ENCODE measurements at regions not wholly inside any gene's neighbourhood (a gene's known extent, or its start where the extent isn't known, plus 50 kb on each side); places are given as distances from the start of the nearest gene placed in this dataset.

- Histone ChIP-seq H3K79me2 (ENCODE audit: control insufficient read depth, insufficient read depth, low read length) (no peaks in the 10 kb centered on the region), H4K20me1 (replicated peaks; ENCODE audit: control insufficient read depth, extremely low read depth, insufficient read depth, low read length) (no peaks in the 10 kb centered on the region), H3K27ac (ENCODE audit: insufficient read depth, low read depth, low read length) (no peak overlapping the region), H3K4me2 (ENCODE audit: insufficient read depth, low read length) (no peak overlapping the region), H3K4me3 (replicated peaks in 1 of 3; ENCODE audit: insufficient read depth in 1 of 3, low read depth in 1 of 3, low read length in 3 of 3) (no peak overlapping the region), H3K9ac (replicated peaks; ENCODE audit: extremely low read depth, insufficient read depth, low read length) (no peak overlapping the region), H2AFZ (ENCODE audit: low read depth, low read length) (no peak overlapping the region), H3K9me3 (replicated peaks; ENCODE audit: control insufficient read depth, insufficient read depth, low read length) (peaks cover 6% of the 10 kb centered on the region), H3K9me1 (replicated peaks; ENCODE audit: control insufficient read depth, extremely low read depth, insufficient read depth, low read length) (no peaks in the 10 kb centered on the region), H3K36me3 (ENCODE audit: control insufficient read depth in 2 of 2, extremely low read depth in 1 of 2, insufficient read depth in 2 of 2, low read length in 2 of 2) (no peaks in the 10 kb centered on the region), H3K4me1 (ENCODE audit: control insufficient read depth, extremely low read depth, insufficient read depth, low read length) (no peaks in the 10 kb centered on the region), H3K27me3 (ENCODE audit: control insufficient read depth in 2 of 2, insufficient read depth in 2 of 2, low read length in 2 of 2) (no peaks in the 10 kb centered on the region)
- FAIRE-seq (no peak), DNase-seq (ENCODE audit: low read depth, low spot score) (no peak)
- no peak for TF ChIP-seq MYC (IDR thresholded peaks at IDR 0.05; ENCODE audit: low read depth, low read length)
- no peak for TF ChIP-seq EZH2 (IDR thresholded peaks at IDR 0.05; ENCODE audit: borderline replicate concordance, low read depth, low read length, severe bottlenecking)
- TF ChIP-seq JUN (IDR thresholded peaks at IDR 0.05; ENCODE audit: borderline replicate concordance, insufficient read depth, insufficient read length, low read depth) = no peak
- TF ChIP-seq, protein P1, sequence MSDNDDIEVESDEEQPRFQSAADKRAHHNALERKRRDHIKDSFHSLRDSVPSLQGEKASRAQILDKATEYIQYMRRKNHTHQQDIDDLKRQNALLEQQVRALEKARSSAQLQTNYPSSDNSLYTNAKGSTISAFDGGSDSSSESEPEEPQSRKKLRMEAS (IDR thresholded peaks at IDR 0.05; ENCODE audit: insufficient read depth, insufficient read length) = no peak
- TF ChIP-seq POLR2A (IDR thresholded peaks at IDR 0.05; ENCODE audit: low read depth, low read length) = no peak
- no peak for TF ChIP-seq FOS (IDR thresholded peaks at IDR 0.05; ENCODE audit: borderline replicate concordance, insufficient read depth, low read length)
- no peak for TF ChIP-seq GATA2 (IDR thresholded peaks at IDR 0.05; ENCODE audit: insufficient read depth, insufficient read length, low read depth, low read length)
- ChIA-PET CTCF (no interaction called here), POLR2A (no interaction called here)
- intact Hi-C loops (cut with micrococcal nuclease) = no loop called here
- dilution Hi-C loops (cut with MboI; ENCODE audit: extremely low pct_ligation_motif_present, low sequenced_read_pairs) = no loop called here
- BruUV-seq (replicated peaks) = no TSS peak
Measured at GRCh38 chr17:13118311-13118710, 100.5 kb upstream of the ELAC2 start.

DNA sequence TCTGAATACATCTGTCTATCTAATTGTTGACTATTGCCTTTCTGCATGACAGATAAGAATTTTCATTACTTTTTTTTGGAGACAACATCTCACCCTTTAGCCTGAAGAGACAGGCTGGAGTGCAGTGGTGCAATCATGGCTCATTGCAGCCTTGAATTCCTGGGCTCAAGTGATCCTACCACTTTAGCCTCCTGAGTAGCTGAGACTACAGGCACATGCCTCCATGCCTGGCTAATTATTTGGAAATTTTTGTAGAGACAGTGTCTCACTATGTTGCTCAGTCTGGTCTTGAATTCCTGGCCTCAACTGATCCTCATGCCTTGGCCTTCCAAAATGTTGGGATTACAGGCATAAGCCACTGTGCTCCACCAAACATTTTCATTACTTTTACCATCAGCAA lies 99.8 kb upstream of the ELAC2 start:
- H3K27ac ChIP-seq (ENCODE audit: insufficient read depth, low read depth, low read length) = no peak overlapping the region
- TF ChIP-seq GATA2 (IDR thresholded peaks at IDR 0.05; ENCODE audit: insufficient read depth, insufficient read length, low read depth, low read length) (no peak), POLR2AphosphoS5 (IDR thresholded peaks at IDR 0.05; ENCODE audit: insufficient read depth, low read depth, low read length) (no peak), POLR2A (IDR thresholded peaks at IDR 0.05; ENCODE audit: low read depth, low read length) (no peak), FOS (IDR thresholded peaks at IDR 0.05; ENCODE audit: borderline replicate concordance, insufficient read depth, low read length) (no peak), MYC (IDR thresholded peaks at IDR 0.05; ENCODE audit: low read depth, low read length) (no peak), JUN (IDR thresholded peaks at IDR 0.05; ENCODE audit: borderline replicate concordance, insufficient read depth, insufficient read length, low read depth) (no peak), EZH2 (IDR thresholded peaks at IDR 0.05; ENCODE audit: borderline replicate concordance, low read depth, low read length, severe bottlenecking) (no peak)
- TF ChIP-seq, protein P2, sequence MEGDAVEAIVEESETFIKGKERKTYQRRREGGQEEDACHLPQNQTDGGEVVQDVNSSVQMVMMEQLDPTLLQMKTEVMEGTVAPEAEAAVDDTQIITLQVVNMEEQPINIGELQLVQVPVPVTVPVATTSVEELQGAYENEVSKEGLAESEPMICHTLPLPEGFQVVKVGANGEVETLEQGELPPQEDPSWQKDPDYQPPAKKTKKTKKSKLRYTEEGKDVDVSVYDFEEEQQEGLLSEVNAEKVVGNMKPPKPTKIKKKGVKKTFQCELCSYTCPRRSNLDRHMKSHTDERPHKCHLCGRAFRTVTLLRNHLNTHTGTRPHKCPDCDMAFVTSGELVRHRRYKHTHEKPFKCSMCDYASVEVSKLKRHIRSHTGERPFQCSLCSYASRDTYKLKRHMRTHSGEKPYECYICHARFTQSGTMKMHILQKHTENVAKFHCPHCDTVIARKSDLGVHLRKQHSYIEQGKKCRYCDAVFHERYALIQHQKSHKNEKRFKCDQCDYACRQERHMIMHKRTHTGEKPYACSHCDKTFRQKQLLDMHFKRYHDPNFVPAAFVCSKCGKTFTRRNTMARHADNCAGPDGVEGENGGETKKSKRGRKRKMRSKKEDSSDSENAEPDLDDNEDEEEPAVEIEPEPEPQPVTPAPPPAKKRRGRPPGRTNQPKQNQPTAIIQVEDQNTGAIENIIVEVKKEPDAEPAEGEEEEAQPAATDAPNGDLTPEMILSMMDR (IDR thresholded peaks at IDR 0.05; ENCODE audit: extremely low read depth in 1 of 2, insufficient read depth in 1 of 2, low read depth in 1 of 2, low read length in 2 of 2) = no peak
- TF ChIP-seq, protein P1 (IDR thresholded peaks at IDR 0.05; ENCODE audit: insufficient read depth, insufficient read length) = no peak
- no peak overlapping the region for H3K4me3 ChIP-seq (replicated peaks in 1 of 3; ENCODE audit: insufficient read depth in 1 of 3, low read depth in 1 of 3, low read length in 3 of 3)
- peaks cover 6% of the 10 kb centered on the region for H3K9me3 ChIP-seq (replicated peaks; ENCODE audit: control insufficient read depth, insufficient read depth, low read length)
- intact Hi-C loops (cut with micrococcal nuclease) = no loop called here
- ChIA-PET CTCF (no interaction called here), POLR2A (no interaction called here)
- no peak overlapping the region for H3K9ac ChIP-seq (replicated peaks; ENCODE audit: extremely low read depth, insufficient read depth, low read length)
- no peaks in the 10 kb centered on the region for H3K9me1 ChIP-seq (replicated peaks; ENCODE audit: control insufficient read depth, extremely low read depth, insufficient read depth, low read length)
- DNase-seq (ENCODE audit: low read depth, low spot score) = no peak
- H3K4me2 ChIP-seq (ENCODE audit: insufficient read depth, low read length) = no peak overlapping the region
- H3K36me3 ChIP-seq (ENCODE audit: control insufficient read depth in 2 of 2, extremely low read depth in 1 of 2, insufficient read depth in 2 of 2, low read length in 2 of 2) = no peaks in the 10 kb centered on the region
- H3K4me1 ChIP-seq (ENCODE audit: control insufficient read depth, extremely low read depth, insufficient read depth, low read length) = no peaks in the 10 kb centered on the region
- H3K27me3 ChIP-seq (ENCODE audit: control insufficient read depth in 2 of 2, insufficient read depth in 2 of 2, low read length in 2 of 2) = no peaks in the 10 kb centered on the region
- FAIRE-seq = no peak
- H2AFZ ChIP-seq (ENCODE audit: low read depth, low read length) = no peak overlapping the region
- BruUV-seq (replicated peaks) = no TSS peak
- no peaks in the 10 kb centered on the region for H3K79me2 ChIP-seq (ENCODE audit: control insufficient read depth, insufficient read depth, low read length)
- H4K20me1 ChIP-seq (replicated peaks; ENCODE audit: control insufficient read depth, extremely low read depth, insufficient read depth, low read length) = no peaks in the 10 kb centered on the region
- dilution Hi-C loops (cut with MboI; ENCODE audit: extremely low pct_ligation_motif_present, low sequenced_read_pairs) = no loop called here

All from endothelial cell of umbilical vein (primary cell).